Caco-2 (cell line): ENCODE measurements at regions not wholly inside any gene's neighbourhood (a gene's known extent, or its start where the extent isn't known, plus 50 kb on each side); places are given as distances from the start of the nearest gene placed in this dataset.

ENCODE experiments used
- BruUV-seq: library from RNA; stranded (reverse); fragments of 400-500 nt; replicated peaks from 2 replicates; lab custom pipeline; 2021; lab: Mats Ljungman, UMichigan
- CTCF ChIA-PET: fragments of 300-600 bp; sonication (Branson Sonifier 250); formaldehyde crosslinking; loops from one replicate; lab custom pipeline; 2022; ENCODE audit warnings: antibody characterized with exemption; lab: Charles Lee
- POLR2A ChIA-PET: fragments of 300-600 bp; sonication (Branson Sonifier 250); formaldehyde crosslinking; loops from one replicate; lab custom pipeline; 2022; ENCODE audit warnings: antibody characterized with exemption; lab: Charles Lee
- DNase-seq, 2 experiments: peaks; one replicate each; pipeline versions ENCODE4 v3.0.0 to v3.0.0-alpha.2; 2020 to 2022
- H3K27me3 ChIP-seq: replicated peaks from 2 replicates; pipeline ENCODE4 v1.6.0; 2011; ENCODE audit warnings: low read length; ENCODE audit not compliant: control insufficient read depth, insufficient read depth
- H3K36me3 ChIP-seq: 2 replicates; pipeline ENCODE4 v1.5.1; 2011; ENCODE audit warnings: low read length; ENCODE audit not compliant: control insufficient read depth, insufficient read depth
- H3K4me1 ChIP-seq: fragments of 250-450 bp; sonication (Bioruptor Pico); 2 replicates; pipeline ENCODE4 v1.5.1; 2020; ENCODE audit warnings: mild to moderate bottlenecking
- H3K4me3 ChIP-seq: 2 replicates; pipeline ENCODE4 v1.5.1; 2011; ENCODE audit warnings: low read depth, mild to moderate bottlenecking, control low read depth, low read length
- H3K9me3 ChIP-seq: fragments of 250-450 bp; sonication (Bioruptor Pico); 2 replicates; pipeline ENCODE4 v1.5.1; 2020; ENCODE audit warnings: mild to moderate bottlenecking, moderate library complexity
- H3K27ac Mint-ChIP-seq: one replicate; pipeline ENCODE4 v1.8.0; 2022; ENCODE audit warnings: mixed read lengths; ENCODE audit not compliant: unreplicated experiment
- H3K27me3 Mint-ChIP-seq: one replicate; pipeline ENCODE4 v1.8.0; 2022; ENCODE audit warnings: mixed read lengths; ENCODE audit not compliant: insufficient read depth, unreplicated experiment
- H3K36me3 Mint-ChIP-seq: one replicate; pipeline ENCODE4 v1.8.0; 2022; ENCODE audit warnings: mild to moderate bottlenecking, mixed read lengths; ENCODE audit not compliant: insufficient read depth, unreplicated experiment
- H3K4me1 Mint-ChIP-seq: one replicate; pipeline ENCODE4 v1.8.0; 2022; ENCODE audit warnings: low read depth, mixed read lengths; ENCODE audit not compliant: unreplicated experiment
- H3K4me3 Mint-ChIP-seq: one replicate; pipeline ENCODE4 v1.8.0; 2022; ENCODE audit warnings: mild to moderate bottlenecking, moderate library complexity, mixed read lengths; ENCODE audit not compliant: unreplicated experiment
- H3K9me3 Mint-ChIP-seq: one replicate; pipeline ENCODE4 v1.8.0; 2022; ENCODE audit warnings: mixed read lengths; ENCODE audit not compliant: unreplicated experiment
- CTCF ChIP-seq, 2 experiments: fragments of 200-600 bp in 1 of 2; IDR thresholded peaks; 1 replicate in 1 of 2; 2 replicates in 1 of 2; pipeline versions ENCODE4 v1.5.1 to v1.8.0; 2011 to 2022; ENCODE audit warnings: antibody characterized with exemption in 1 of 2, control low read depth in 1 of 2, inconsistent platforms in 1 of 2, low read depth in 1 of 2, low read length in 1 of 2, mild to moderate bottlenecking in 1 of 2, moderate library complexity in 1 of 2; ENCODE audit not compliant: insufficient read depth in 1 of 2, severe bottlenecking in 1 of 2, unreplicated experiment in 1 of 2
- intact Hi-C: fragments of 100-400 bp; cut with micrococcal nuclease; formaldehyde crosslinking; loops from one replicate; pipeline ENCODE4 v1.10.0; 2022; ENCODE audit not compliant: unreplicated experiment

GRCh38 chr17:70271200-70271599 is 101.9 kb downstream of the KCNJ2 start:
- Histone ChIP-seq H3K27me3 (no peaks in the 10 kb centered on the region), H3K4me1 (no peaks in the 10 kb centered on the region), H3K4me3 (no peak overlapping the region), H3K9me3 (peaks cover 10% of the 10 kb centered on the region), H3K36me3 (no peaks in the 10 kb centered on the region)
- POLR2A ChIA-PET = no interaction called here
- Mint-ChIP-seq H3K4me3 (no peak overlapping the region), H3K36me3 (no peaks in the 10 kb centered on the region), H3K27me3 (no peaks in the 10 kb centered on the region), H3K9me3 (no peaks in the 10 kb centered on the region), H3K27ac (no peak overlapping the region), H3K4me1 (no peaks in the 10 kb centered on the region)
- CTCF ChIA-PET = no interaction called here
- BruUV-seq = no TSS peak
- intact Hi-C loops = no loop called here
- TF ChIP-seq CTCF (IDR thresholded peaks at IDR 0.05; ENCODE audit: insufficient read depth in 1 of 2, low read depth in 1 of 2, low read length in 1 of 2, severe bottlenecking in 1 of 2, unreplicated experiment in 1 of 2) = no peak
- DNase-seq = no peak

- Mint-ChIP-seq H3K27ac (no peak overlapping the region), H3K27me3 (no peaks in the 10 kb centered on the region), H3K36me3 (no peaks in the 10 kb centered on the region), H3K4me3 (no peak overlapping the region), H3K4me1 (no peaks in the 10 kb centered on the region), H3K9me3 (no peaks in the 10 kb centered on the region)
- peaks cover 10% of the 10 kb centered on the region for H3K9me3 ChIP-seq
- intact Hi-C loops = no loop called here
- H3K4me3 ChIP-seq = no peak overlapping the region
- CTCF ChIA-PET = no interaction called here
- H3K36me3 ChIP-seq = no peaks in the 10 kb centered on the region
- H3K4me1 ChIP-seq = no peaks in the 10 kb centered on the region
- H3K27me3 ChIP-seq = no peaks in the 10 kb centered on the region
- POLR2A ChIA-PET = no interaction called here
- no TSS peak for BruUV-seq
- no peak for DNase-seq
- TF ChIP-seq CTCF (IDR thresholded peaks at IDR 0.05; ENCODE audit: insufficient read depth in 1 of 2, low read depth in 1 of 2, low read length in 1 of 2, severe bottlenecking in 1 of 2, unreplicated experiment in 1 of 2) = no peak
Measured at GRCh38 chr17:70271672-70272071, 102.3 kb downstream of the KCNJ2 start.

GRCh38 chr17:70274255-70274654 is 104.9 kb downstream of the KCNJ2 start:
- no TSS peak for BruUV-seq
- CTCF ChIA-PET = no interaction called here
- H3K4me3 Mint-ChIP-seq = no peak overlapping the region

More at GRCh38 chr17:70274255-70274654, 104.9 kb downstream of the KCNJ2 start:
- Mint-ChIP-seq H3K27ac (no peak overlapping the region), H3K27me3 (peaks cover 3% of the 10 kb centered on the region), H3K4me1 (no peaks in the 10 kb centered on the region), H3K36me3 (no peaks in the 10 kb centered on the region), H3K9me3 (no peaks in the 10 kb centered on the region)
- POLR2A ChIA-PET = no interaction called here
- peaks cover 5% of the 10 kb centered on the region for H3K9me3 ChIP-seq
- H3K4me1 ChIP-seq = no peaks in the 10 kb centered on the region
- no peak for TF ChIP-seq CTCF (IDR thresholded peaks at IDR 0.05; ENCODE audit: insufficient read depth in 1 of 2, low read depth in 1 of 2, low read length in 1 of 2, severe bottlenecking in 1 of 2, unreplicated experiment in 1 of 2)
- intact Hi-C loops = no loop called here
- no peak overlapping the region for H3K4me3 ChIP-seq
- no peaks in the 10 kb centered on the region for H3K27me3 ChIP-seq
- no peaks in the 10 kb centered on the region for H3K36me3 ChIP-seq
- no peak for DNase-seq
